Superior temporal gyrus (tissue), 1 donor: ENCODE measurements at regions not wholly inside any gene's neighbourhood (a gene's known extent, or its start where the extent isn't known, plus 50 kb on each side); places are given as distances from the start of the nearest gene placed in this dataset.

Experiments used
- DNase-seq: peaks from one replicate; pipeline ENCODE4 v3.0.0-alpha.2; 2016; ENCODE audit errors: extremely low spot score

DNA sequence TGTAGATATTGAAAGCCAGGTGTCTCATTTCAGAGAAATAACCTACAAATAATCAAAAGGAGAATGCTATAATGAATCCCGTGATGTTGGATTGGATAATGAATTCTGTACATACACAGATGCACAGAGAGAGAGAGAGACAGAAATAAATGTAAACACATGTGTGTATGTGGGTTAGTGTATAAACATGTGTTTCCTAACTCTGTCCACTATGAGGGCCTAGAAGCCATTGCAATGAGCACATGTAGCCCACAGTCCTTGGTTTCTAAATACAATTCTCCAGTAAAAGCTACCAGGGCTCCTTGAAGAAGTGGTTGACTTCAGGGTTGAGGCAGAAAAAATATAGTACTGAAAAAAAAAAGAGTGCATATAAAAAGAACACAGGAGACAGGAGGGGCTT, 109.5 kb downstream of the INHBB start:
- DNase-seq: no peak

DNA sequence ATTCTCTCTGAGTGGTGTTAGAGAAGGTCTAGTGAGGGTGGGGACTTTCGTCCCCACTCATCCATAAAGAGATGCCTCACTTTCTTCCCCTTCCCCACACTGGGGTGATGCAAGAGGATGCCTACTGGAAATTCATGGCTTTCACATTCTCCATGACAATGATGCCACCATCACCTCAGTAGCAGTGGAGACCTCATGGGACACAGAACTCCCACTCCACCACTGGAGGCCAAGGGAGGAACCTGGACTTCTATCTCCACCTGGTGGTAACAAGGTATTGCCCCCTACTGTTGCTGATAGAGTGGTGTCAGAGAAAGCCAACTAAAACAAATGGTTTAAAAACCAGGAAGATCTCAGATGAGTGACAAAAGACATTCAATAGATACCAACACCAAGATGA, 110.9 kb downstream of the INHBB start:
- no peak for DNase-seq

DNA sequence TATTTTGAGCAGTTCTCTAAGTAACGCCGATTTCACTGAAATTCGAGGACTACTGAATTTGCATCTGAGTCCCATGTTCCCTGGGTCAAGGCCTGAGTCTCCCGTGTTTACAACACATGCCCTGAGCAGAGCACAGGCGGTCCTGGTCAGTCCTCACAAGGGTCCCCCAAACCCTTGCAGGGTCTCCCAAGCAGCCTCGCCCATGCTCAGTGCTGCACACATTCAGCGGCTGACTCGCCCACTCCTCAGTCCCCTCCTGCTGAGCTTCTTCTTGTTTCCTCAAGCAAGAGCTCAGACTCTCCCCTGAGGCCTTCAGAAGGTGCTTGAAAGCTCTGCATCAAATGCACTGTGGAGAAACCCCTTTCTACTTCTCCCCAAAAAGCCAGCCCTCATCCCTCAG, 114.6 kb downstream of the INHBB start:
- no peak for DNase-seq

DNA sequence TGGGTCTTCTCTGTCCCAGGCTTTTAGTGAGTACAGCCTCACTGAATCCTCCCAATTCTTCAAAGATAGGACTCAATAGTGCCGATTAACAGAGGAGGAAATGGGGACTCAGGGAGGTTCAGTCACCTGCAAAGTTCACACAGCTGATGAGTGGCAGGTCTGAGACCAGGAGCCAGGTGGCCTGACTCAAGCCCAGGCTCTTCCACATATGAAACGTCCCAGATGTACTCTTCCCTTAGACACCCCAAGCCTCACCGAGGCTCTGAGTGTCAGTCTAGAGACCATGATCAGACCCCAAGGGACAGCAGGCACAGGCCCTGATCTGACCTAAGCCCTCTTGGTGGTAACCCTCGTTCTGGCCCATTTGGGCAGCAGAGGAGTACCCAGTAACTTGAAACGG, 115.2 kb downstream of the INHBB start:
- DNase-seq: no peak

DNA sequence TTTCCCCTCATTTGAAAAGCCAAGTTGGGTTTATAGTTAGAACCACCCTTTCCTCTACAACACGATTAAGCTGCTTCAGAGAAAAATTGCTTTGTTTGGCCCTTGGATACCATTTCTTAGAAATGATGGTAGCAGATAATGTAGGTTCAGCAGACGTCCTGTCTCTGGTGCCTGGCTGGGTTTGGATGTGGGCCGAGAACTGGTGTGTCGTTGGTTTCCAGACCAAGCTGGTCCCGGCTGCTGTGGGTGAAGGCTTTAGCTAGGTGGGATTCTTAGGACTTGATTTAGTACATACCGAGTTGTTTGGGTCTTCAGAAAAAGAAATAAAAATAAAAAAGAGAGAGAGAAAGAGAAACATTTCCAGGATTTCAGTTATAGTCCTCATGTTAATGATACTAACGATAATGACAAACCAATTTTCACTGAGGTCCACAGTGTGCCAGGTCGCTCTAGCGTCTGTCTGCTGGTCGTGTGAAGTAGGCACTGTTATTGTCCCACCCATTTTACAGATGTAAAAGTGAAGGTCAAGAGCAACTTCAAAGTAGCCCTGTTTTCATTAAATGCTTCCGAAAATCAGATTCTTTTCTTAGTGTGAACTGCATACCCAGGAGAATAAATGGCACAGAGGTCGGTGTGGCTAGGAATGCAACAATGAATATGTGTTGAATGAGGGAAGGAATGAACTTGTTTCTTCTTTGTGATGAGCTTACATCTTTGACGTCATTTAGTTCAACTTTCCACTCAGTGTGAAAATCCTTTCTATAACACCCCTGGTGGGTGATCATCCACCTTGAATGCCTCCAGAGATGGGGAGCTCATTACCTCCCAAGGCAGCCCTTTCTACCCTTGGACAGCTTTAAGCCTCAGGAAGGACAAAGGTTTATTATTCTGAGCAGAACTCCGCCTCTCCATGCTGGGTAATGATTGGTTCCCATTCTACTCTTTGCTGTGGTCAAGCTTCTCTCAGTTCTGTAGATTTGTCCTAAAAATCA, 115.9 kb downstream of the INHBB start:
- DNase-seq: no peak

DNA sequence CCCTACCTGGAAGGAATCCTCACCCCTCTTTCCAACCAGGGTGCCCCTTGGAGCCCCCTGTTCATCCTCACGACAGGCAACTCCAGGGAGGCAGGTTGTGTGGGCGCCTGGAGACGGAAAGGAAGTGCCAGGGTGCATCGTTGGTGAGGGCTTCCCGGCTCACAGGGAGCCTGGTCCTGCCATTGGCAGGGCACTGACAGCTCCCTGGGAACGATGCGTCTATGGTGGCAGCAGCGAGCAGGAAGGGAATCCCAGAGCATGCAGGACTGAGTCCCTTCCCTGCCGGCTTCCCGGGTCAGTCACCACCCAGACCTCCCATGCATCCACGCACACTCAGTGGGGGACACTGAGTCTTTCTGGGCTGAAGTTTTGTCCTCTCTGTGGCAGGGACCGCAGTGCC, 117.6 kb downstream of the INHBB start:
- DNase-seq: no peak

DNA sequence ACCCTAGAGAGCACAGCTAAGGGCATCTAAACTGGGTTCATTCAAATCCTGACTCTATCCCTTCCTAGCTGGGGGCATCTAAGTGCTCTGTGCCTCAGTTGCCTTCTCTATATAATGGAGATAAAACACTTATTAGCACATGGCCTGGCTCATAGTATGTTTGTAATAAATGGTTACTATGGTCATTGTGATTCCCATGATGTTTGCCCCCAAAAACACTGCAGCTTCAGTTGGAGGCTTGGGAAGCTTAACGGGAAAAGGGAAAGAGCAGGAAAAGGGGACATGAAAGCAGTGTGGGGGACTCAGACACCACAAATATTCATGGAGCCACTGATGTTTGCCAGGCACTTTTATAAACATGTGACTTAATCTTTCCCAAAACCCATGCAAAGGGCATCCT, 118.1 kb downstream of the INHBB start:
- DNase-seq: no peak

DNA sequence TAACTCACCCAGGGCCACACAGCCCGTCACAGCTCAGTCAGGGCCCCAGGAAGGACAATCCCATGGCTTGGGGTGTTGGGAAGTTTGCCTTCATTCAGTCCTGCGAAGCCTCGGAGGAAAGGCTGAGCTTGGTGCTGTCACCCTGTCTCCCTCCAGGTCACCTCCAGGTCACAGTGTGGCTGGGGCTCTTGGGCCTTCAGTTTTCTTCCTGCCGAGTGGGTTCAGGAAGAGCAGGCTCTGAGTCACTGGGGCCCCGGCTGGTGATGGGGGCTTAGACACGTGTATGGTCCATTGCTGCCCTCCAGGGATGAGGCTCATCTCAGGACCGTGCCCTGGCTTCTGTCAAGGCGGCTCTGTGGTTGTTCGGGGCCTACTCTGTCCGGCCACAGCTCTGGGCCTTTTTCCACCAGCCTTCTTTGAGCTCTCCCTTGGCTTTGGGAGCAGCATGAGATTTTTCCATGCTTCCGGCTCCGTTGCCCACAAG, 118.6 kb downstream of the INHBB start:
- no peak for DNase-seq

DNA sequence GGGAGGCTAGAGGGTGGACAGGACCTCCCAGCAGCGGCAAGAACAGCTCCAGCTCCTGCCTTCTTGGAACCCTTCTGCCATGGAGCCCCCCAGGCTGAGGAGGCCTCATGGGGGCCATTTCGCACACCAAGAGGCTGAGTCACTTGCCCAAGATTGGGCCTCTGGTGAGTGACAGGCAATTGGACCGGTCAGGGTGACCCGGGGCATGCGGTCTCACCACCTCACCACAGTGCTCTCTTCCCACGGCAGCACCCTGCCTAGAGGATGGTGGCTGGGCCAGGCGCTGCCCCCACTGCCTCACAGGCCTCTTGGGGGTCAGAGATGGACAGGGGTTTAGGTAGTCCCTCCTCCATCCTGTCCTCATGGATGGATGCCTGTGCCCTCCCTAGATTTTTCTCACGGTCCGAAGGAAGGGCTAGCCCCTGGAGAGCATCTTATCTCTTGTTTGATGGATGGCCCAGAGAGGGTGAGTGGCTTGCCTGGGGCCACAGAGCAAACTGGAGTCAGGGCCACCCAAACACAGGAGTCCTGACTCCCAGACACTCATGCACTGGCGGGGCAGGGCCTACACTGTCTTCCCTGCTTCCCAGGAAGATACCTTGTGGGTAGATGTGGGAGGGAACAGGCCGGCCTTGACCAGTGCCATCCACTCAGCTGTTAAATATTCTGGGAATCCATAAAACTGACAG, 119.2 kb downstream of the INHBB start:
- DNase-seq: no peak

DNA sequence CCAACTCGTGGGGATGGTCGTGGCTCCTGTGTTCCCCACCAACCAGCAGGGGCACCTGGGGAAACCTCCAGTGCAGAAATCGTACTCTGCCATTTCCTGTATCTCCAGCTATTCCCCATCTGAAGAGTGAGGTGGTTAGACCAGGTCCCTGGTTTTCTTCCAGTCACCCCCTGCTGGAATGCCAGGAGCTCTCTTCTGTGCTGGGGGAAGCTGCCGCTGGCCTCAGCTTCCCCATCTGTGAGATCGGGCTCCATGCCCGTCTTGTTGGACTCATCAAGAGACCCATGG, 119.7 kb downstream of the INHBB start:
- no peak for DNase-seq

DNA sequence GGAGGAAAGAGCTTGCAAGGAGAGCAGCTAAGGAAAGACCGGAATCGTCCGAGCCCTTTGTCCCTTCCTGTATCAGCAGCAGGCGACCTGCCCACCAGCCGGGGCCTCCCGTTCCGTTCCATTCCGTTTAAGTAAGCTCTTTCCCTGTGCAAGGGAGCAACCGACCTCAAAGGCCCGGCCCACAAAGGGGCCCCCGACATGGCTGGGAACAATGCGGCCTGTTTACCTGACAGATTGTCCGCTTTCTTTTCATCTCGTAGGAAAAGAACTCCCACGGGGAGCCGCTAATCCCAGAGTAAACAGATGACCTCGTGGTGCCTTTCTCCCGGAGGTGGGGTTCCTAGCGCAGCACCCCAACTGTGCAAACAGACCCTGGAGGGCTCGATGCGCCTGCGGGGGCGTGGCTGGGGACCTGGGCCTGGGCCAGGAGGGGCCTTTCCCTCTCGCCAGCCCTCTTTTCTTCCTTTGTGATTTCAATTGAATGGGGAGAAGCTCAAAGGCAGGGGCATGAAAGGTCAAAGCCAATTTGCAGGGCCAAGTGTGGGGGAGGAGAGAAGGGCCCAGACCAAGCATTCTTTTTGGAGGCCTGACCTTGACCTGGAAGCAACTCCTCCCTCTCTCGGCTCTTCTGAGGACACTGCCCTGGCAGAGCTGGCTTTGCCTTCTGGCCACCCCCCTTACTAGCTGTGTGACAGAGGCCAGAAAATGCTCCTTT, 120.2 kb downstream of the INHBB start:
- no peak for DNase-seq

DNA sequence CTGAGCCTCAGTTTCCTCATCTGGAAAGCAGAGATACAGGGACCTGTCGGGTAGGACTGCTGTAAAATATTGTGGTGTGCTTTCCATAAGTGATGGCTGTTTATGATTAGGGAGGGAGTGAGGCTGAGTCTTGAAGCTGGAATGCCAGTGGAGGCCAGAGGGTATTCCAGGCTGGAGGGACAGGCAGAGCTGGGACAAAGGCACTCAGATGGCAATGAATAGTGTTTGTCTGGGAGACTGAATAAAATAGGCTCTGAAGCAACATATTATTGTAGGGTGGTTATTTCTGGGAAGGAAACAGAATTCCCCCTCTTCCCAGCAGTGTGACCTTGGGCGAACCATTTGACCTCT, 120.7 kb downstream of the INHBB start:
- no peak for DNase-seq

DNA sequence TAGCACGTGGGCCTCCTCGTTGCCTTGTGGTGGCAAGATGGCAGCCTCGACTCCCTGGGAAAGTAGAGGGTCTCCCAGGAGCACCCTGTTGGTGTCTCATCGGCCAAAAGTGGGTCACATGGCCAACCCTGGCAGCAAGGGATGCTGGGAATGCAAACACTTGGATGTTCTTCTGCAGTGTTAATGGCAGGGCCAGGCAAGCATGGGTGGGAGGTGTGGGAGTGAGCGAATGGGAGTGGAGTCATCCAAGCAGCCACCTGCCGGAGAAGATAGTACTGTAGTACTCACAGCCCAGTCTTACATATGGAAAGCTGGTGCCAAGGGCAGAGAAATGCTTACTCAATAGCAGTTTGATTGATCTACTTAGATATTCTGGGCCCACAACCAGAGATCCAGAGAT, 122.2 kb downstream of the INHBB start:
- no peak for DNase-seq

DNA sequence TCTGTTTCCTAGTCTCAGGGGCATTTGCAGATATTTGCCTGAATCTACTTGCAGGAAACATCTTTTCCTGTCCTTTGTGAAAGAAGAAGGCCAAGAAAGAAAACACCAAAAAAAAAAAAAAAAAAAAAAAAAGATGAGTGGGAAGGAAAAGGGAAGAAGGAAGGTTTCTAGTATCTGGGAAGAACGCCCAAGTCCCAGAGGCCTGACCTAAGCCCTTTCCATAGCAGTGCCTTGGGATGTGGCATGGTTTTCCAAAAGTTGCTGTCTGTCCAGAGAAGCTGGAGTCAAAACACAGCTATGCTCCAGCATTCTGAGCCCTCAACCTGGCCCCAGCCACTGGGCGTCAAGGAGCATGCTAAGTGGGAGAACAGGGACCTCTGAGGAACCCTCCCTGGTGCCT, 123.5 kb downstream of the INHBB start:
- DNase-seq: no peak

DNA sequence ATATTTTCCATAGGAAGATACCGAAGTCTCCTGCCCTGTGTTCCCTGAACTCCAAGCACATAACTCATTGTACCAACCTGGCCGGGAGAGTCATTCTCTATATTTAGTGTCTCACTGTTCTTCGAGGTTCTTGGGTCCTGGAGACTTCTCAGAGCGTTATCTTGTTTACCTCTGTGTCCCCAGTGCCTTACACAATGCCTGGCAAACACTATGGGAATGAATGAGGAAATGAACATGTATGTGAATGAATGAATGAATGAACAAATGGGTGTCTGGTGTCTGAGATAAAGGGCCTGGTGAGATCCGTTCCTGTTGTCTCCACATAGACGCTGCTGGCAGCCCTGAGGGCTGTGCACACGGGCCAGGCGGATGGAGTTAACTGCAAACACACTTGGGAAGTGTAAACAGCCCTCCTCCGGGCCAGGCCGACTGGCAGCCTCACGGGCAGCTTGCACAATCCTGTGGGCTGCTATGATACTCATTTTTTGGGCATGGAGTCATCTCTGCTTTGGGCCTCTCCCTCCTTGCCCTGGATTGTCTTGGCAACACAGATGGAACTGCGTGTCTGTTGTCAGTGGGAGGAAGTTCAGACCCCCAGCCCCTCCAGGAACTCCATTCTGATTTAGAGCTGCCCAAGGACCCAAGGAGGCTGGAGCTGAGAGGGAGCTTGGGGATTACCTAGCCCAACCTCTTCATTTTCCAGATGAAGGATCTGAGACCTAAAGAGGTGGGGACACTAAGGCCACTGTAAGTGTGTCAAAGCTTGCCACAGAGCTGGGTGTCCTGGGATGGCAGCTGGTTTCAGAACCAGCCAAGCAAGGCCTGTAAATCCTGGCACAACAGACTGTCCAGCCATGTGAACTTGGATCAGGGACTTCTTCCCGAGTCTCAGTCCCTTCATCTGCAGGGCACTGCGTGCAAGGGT, 124.4 kb downstream of the INHBB start:
- DNase-seq: no peak

DNA sequence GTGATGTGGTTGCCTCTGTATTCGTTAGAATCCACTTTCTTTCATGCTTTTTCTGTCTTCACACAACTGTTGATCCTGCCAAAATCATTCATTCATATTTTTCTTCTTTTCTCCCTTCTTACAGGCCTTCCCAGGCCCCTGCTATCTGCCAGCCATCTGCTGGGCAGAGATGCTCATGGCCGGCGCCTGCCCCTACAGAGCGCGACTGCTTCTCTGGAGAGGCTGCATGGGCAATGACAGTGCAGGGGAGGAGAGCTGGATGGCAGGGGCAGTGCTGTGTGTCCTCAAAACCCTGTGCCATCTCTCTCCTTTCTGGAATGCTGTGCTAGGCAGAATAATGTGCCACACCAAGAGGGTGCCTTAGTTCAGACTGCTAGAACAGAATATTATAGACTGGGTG, 125.2 kb downstream of the INHBB start:
- DNase-seq: no peak

DNA sequence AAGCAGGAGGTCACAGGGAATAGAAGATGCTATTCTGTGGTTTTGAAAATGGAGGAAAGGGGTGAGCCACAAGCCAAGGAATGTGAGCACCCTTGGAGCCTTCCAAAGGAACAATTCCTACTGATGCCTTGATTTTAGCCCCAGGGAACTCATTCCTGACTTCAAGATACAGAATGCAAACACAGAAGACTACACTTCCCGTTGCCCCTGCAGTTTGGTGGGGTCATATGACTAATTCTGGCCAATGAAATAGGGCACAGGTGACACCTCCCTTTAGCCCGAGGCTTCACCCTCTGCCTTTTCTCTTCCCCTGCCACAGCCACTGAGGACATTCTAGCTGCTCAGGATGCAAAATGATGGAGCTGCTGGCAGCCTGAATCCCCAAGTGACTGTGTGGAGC, 126.1 kb downstream of the INHBB start:
- no peak for DNase-seq

DNA sequence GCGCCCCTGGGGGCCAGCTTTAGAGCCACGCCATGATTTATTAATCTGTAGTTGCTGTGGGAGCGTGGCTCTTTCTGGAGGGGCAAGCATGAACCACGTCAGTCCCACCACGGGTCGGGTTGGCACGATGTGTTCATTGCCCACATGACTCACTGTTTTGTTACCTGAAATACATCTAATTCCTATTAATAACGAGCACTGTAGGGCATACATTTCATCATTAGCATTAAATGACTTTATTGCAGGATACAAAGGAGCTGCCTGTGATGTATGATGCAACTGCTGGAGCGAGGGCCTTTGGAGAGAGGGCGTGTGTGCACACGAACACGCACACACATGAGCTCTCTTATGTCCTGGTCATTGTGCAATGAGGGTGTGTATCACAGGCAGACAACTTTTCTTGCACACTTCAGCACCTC, 127.0 kb downstream of the INHBB start:
- DNase-seq: no peak

DNA sequence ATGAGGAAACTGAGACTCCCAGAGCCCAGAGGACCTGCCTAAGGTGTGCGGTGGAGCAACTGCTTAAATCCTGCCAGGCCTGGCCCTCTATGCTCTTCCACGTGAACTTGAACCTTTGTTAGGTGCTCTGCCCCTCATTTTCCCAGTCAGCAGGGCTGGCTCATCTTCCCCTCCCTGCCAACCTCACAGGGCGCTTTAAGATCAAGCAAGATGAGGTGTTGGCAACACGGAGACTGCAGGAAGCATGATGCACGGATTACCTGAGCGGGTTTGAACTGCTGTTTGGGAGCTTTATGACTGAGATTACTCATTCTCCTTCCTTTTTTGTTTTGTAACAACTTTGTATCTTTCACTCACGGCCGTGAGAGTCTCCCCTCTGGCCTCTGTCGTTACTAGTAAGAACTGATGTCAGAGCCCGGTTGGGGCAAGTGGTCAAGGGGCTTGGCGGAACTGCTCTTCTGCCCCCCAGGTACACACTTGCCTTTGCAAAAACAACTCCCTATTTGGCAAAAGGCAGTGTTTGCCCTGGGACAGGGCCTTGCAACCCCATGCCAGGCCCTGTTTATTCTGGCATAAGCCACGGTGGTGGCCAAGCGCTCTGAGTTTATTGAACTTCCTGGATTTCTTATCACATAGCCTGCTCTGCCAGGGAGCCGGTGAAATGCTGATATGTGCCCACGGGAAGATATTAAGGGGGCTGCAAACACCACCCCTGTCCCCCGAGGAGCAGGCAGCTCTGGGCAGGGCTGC, 127.8 kb downstream of the INHBB start:
- no peak for DNase-seq

DNA sequence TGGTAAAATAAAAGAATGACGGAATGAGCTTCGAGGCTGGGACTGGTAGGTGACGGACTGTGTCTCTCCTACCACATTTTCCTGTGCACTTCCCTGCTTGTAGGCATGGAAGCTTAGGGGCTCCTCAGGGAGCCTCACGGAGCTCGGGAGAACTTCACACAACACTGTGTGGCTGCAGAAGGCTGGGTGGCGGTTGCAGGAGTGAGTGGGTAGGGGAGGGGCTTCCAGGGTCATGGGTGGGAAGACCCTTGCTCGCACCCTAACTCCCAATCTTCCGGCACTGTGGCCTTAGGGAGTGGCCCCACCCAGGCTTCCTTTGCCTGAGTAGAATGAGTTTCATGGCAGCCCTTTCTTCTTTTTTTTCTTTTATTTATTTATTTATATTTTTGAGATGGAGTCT, 128.6 kb downstream of the INHBB start:
- no peak for DNase-seq

DNA sequence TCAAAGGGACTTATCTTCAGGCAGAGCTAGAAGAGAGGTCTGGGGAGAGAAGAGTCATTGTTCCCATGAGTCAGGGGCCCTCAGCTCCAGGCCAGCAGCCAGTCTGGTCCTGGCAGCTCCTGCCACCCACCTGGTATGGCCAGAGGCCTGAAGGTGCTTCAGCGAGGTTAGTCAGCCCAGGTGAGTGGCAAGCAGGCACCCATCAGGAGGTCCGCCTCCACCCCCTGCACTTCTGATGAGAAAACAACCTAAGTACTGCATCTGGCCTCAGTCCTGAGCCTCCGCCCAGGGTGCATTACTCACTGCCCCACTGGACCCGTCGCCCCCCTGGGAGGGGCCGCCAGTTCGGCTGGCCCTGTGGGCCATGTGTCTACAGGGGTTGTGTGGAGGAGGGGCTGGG, 130.2 kb downstream of the INHBB start:
- no peak for DNase-seq
